ENCODE measurements at regions not wholly inside any gene's neighbourhood (a gene's known extent, or its start where the extent isn't known, plus 50 kb on each side); places are given as distances from the start of the nearest gene placed in this dataset.

DNA sequence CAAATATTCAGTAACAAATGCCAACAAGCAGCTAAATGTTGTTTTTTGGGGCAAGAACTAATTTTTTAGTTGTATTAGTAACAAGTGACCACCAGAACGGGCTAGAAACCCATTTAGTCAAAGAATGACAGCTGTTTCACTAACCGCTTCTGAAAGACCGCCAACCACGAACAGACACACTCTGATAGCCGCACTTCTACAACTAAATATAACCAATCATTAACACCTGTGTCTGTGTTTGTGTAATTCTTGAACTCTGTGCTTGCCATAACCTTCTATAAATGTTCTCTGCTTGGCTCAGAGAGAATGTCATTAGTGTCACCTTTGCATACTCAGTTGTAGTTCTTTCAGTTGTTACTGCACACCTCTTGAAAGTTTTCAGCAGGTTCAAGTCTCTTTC, 526.3 kb upstream of the LRRTM1 start:
- TF ChIP-seq, protein P1, sequence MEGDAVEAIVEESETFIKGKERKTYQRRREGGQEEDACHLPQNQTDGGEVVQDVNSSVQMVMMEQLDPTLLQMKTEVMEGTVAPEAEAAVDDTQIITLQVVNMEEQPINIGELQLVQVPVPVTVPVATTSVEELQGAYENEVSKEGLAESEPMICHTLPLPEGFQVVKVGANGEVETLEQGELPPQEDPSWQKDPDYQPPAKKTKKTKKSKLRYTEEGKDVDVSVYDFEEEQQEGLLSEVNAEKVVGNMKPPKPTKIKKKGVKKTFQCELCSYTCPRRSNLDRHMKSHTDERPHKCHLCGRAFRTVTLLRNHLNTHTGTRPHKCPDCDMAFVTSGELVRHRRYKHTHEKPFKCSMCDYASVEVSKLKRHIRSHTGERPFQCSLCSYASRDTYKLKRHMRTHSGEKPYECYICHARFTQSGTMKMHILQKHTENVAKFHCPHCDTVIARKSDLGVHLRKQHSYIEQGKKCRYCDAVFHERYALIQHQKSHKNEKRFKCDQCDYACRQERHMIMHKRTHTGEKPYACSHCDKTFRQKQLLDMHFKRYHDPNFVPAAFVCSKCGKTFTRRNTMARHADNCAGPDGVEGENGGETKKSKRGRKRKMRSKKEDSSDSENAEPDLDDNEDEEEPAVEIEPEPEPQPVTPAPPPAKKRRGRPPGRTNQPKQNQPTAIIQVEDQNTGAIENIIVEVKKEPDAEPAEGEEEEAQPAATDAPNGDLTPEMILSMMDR (IDR thresholded peaks at IDR 0.05; ENCODE audit: poor library complexity) = no peak
- no peak for TF ChIP-seq EZH2phosphoT487 (IDR thresholded peaks at IDR 0.05; ENCODE audit: low read depth, severe bottlenecking, unreplicated experiment)
- no peak for TF ChIP-seq EZH2 (IDR thresholded peaks at IDR 0.05; ENCODE audit: borderline replicate concordance)
